Fibroblast of skin of scalp (primary cell): ENCODE measurements at regions not wholly inside any gene's neighbourhood (a gene's known extent, or its start where the extent isn't known, plus 50 kb on each side); places are given as distances from the start of the nearest gene placed in this dataset.

Source experiments
- DNase-seq: peaks from one replicate; pipeline ENCODE4 v3.0.0-alpha.2; 2013

GRCh38 chr7:124413029-124413428 lies 352.6 kb downstream of the GPR37 start:
- no peak for DNase-seq

GRCh38 chr7:124412531-124412930 lies 353.1 kb downstream of the GPR37 start:
- no peak for DNase-seq

GRCh38 chr7:124411796-124412195 lies 353.8 kb downstream of the GPR37 start:
- no peak for DNase-seq

GRCh38 chr7:124403587-124403986 lies 362.0 kb downstream of the GPR37 start:
- no peak for DNase-seq

- no peak for DNase-seq
Measured at GRCh38 chr7:124403112-124403511, 362.5 kb downstream of the GPR37 start.

- no peak for DNase-seq
Measured at GRCh38 chr7:124399941-124400340, 365.7 kb downstream of the GPR37 start.

- DNase-seq, result no peak
Measured at GRCh38 chr7:124398937-124399552, 366.2 kb upstream of the TMEM229A start.

- DNase-seq, result no peak
Measured at GRCh38 chr7:124397134-124397533, 364.3 kb upstream of the TMEM229A start.

GRCh38 chr7:124390301-124390700 lies 357.4 kb upstream of the TMEM229A start:
- no peak for DNase-seq

- DNase-seq, result no peak
Measured at GRCh38 chr7:124388751-124389150, 355.9 kb upstream of the TMEM229A start.

GRCh38 chr7:124387056-124387455 lies 354.2 kb upstream of the TMEM229A start:
- no peak for DNase-seq

- DNase-seq, result no peak
Measured at GRCh38 chr7:124379296-124379695, 346.4 kb upstream of the TMEM229A start.

- DNase-seq, result no peak
Measured at GRCh38 chr7:124376111-124376510, 343.2 kb upstream of the TMEM229A start.

- no peak for DNase-seq
Measured at GRCh38 chr7:124375391-124375790, 342.5 kb upstream of the TMEM229A start.

- no peak for DNase-seq
Measured at GRCh38 chr7:124369310-124369709, 336.4 kb upstream of the TMEM229A start.

- DNase-seq, result no peak
Measured at GRCh38 chr7:124366118-124366517, 333.3 kb upstream of the TMEM229A start.

GRCh38 chr7:124364283-124364682 lies 331.4 kb upstream of the TMEM229A start:
- DNase-seq, result no peak

- DNase-seq, result no peak
Measured at GRCh38 chr7:124354201-124354600, 321.3 kb upstream of the TMEM229A start.

GRCh38 chr7:124351950-124352349 lies 319.1 kb upstream of the TMEM229A start:
- DNase-seq, result no peak

- DNase-seq, result no peak
Measured at GRCh38 chr7:124349443-124349842, 316.6 kb upstream of the TMEM229A start.

- no peak for DNase-seq
Measured at GRCh38 chr7:124338861-124339260, 306.0 kb upstream of the TMEM229A start.

GRCh38 chr7:124330731-124331407 lies 298.0 kb upstream of the TMEM229A start:
- DNase-seq, result no peak

GRCh38 chr7:124328774-124329173 lies 295.9 kb upstream of the TMEM229A start:
- no peak for DNase-seq

GRCh38 chr7:124324262-124324661 lies 291.4 kb upstream of the TMEM229A start:
- no peak for DNase-seq

- DNase-seq, result no peak
Measured at GRCh38 chr7:124323597-124323996, 290.7 kb upstream of the TMEM229A start.
